Lower leg skin (tissue), 3 donors: ENCODE measurements at regions not wholly inside any gene's neighbourhood (a gene's known extent, or its start where the extent isn't known, plus 50 kb on each side); places are given as distances from the start of the nearest gene placed in this dataset.

Experiments used
- CTCF ChIP-seq, 3 donors: fragments of 450-650 bp; IDR thresholded peaks; one replicate each; pipeline ENCODE4 v1.5.1; 2016; ENCODE audit warnings: antibody characterized with exemption in 3 of 3, mild to moderate bottlenecking in 3 of 3, moderate library complexity in 2 of 3
- POLR2A ChIP-seq, 2 donors: fragments of 450-650 bp; IDR thresholded peaks; one replicate each; pipeline ENCODE4 v1.6.1; 2016 to 2017; ENCODE audit warnings: antibody characterized with exemption in 2 of 2, mild to moderate bottlenecking in 1 of 2, moderate library complexity in 1 of 2

- TF ChIP-seq CTCF (IDR thresholded peaks at IDR 0.05) (no peak), POLR2A (IDR thresholded peaks at IDR 0.05) (no peak)
These were observed 114.2 kb downstream of the ASB7 start for GRCh38 chr15:100716456-100717085.
